Ovary (tissue), 3 donors: ENCODE measurements at regions not wholly inside any gene's neighbourhood (a gene's known extent, or its start where the extent isn't known, plus 50 kb on each side); places are given as distances from the start of the nearest gene placed in this dataset.

Source experiments
- POLR2A ChIP-seq: fragments of 450-650 bp; IDR thresholded peaks from one replicate; pipeline ENCODE4 v1.6.1; 2017; ENCODE audit warnings: antibody characterized with exemption, mild to moderate bottlenecking, moderate library complexity
- TF ChIP-seq, protein P1 (sequence below), 3 donors: fragments of 450-650 bp in 2 of 3; fragments of 200-600 bp in 1 of 3; IDR thresholded peaks; one replicate each; pipeline versions ENCODE4 v1.5.1 to v1.8.0; 2016 to 2022; ENCODE audit warnings: antibody characterized with exemption in 3 of 3, mild to moderate bottlenecking in 1 of 3
- donor health status: DM: no; HTN: no; CAD: no.

DNA sequence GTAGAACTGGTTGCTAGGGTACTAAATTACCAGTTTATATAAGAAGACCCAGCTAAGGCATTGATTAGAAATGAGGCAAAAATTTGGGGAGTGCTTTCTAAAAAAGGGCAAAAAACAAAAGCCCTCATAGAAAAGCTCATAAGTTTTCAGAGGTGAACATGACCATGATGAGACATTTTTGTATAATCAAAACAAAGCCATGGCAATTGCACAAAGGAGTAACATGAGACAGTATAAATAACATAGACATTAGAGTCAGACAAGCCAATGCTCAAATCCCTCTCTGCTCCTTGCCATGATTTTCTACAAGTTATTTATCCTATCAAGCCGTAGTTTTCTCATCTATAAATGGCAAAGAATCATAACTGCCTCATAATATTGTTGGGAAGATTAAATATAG lies 112.2 kb upstream of the ADTRP start:
- TF ChIP-seq, protein P1, sequence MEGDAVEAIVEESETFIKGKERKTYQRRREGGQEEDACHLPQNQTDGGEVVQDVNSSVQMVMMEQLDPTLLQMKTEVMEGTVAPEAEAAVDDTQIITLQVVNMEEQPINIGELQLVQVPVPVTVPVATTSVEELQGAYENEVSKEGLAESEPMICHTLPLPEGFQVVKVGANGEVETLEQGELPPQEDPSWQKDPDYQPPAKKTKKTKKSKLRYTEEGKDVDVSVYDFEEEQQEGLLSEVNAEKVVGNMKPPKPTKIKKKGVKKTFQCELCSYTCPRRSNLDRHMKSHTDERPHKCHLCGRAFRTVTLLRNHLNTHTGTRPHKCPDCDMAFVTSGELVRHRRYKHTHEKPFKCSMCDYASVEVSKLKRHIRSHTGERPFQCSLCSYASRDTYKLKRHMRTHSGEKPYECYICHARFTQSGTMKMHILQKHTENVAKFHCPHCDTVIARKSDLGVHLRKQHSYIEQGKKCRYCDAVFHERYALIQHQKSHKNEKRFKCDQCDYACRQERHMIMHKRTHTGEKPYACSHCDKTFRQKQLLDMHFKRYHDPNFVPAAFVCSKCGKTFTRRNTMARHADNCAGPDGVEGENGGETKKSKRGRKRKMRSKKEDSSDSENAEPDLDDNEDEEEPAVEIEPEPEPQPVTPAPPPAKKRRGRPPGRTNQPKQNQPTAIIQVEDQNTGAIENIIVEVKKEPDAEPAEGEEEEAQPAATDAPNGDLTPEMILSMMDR (IDR thresholded peaks at IDR 0.05) = no peak
- no peak for TF ChIP-seq POLR2A
